ENCODE measurements at regions not wholly inside any gene's neighbourhood (a gene's known extent, or its start where the extent isn't known, plus 50 kb on each side); places are given as distances from the start of the nearest gene placed in this dataset.
"Not testable (repeated sequence)": the region's sequence is repeated elsewhere in the genome, so short reads cannot be mapped to it uniquely, and the experiment has no call there.

DNA sequence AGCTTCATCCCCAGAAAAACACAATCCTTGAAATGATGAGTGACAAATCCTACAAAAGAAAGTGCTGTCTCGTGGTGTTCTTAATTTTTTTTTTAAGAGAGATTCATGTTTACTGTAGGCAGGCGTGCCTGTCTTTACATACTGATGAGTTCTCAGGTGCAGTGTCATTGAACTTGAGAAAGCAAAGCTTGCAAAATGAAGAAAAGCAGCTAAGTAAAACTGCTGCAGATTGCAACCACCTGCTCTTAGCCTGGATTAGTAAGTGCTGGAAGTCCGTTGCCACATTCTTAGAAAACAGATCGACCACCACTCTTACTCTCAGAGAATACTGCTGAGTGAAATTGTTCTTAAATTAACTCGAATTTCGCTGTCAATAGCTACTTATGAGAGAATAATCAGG lies 854.6 kb downstream of the TRIML1 start:
- Histone ChIP-seq H3K9ac (ENCODE audit: low read length) (no peak overlapping the region), H3K27me3 (ENCODE audit: control insufficient read depth in 1 of 2, insufficient read depth in 2 of 2, low read length in 2 of 2) (no peaks in the 10 kb centered on the region), H3K36me3 (ENCODE audit: insufficient read depth, low read length) (no peaks in the 10 kb centered on the region), H3K4me3 (ENCODE audit: low read depth in 1 of 2, low read length in 2 of 2) (no peak overlapping the region), H3K9me3 (ENCODE audit: low read length) (no peaks in the 10 kb centered on the region), H3K27ac (ENCODE audit: low read depth, low read length) (no peak overlapping the region), H3K4me1 (ENCODE audit: insufficient read depth, low read length) (no peaks in the 10 kb centered on the region)

DNA sequence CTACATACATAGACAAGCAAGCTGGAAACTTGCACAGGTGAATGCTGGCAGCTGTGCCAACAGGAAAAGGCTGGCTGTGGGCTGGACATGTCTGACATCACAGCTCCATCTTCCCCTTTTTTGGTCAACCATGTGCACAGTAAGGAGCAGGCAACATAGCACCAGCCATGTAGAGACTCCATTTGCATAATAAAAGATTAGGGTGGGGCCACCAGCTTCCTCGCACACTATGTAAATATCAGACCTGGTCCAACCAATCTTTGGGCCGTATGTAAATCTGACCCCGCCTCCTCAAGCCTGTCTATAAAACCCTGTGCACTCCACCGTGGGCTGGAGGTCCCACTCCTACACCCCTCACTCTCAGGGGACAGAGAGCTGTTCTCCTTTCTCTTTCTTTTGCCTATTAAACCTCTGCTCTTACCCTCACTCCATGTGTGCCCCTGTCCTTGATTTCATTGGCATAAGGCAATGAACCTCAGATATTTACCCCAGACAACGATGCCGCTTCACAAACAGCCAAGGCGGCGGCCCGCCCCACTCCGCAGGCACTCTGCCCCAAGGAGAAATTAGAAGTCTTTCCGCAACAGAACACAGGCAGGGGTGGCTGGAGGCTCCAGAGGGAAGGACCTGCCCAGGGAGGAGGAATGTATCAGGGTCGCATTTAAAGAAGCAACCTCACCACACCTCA lies 862.2 kb downstream of the TRIML1 start:
- H3K9ac ChIP-seq (ENCODE audit: low read length), result no peak overlapping the region
- no peaks in the 10 kb centered on the region for H3K4me1 ChIP-seq (ENCODE audit: insufficient read depth, low read length)
- no peak overlapping the region for H3K4me3 ChIP-seq (ENCODE audit: low read depth in 1 of 2, low read length in 2 of 2)
- H3K9me3 ChIP-seq (ENCODE audit: low read length), result no peaks in the 10 kb centered on the region
- no peak overlapping the region for H3K27ac ChIP-seq (ENCODE audit: low read depth, low read length)
- no peaks in the 10 kb centered on the region for H3K27me3 ChIP-seq (ENCODE audit: control insufficient read depth in 1 of 2, insufficient read depth in 2 of 2, low read length in 2 of 2)
- no peaks in the 10 kb centered on the region for H3K36me3 ChIP-seq (ENCODE audit: insufficient read depth, low read length)

DNA sequence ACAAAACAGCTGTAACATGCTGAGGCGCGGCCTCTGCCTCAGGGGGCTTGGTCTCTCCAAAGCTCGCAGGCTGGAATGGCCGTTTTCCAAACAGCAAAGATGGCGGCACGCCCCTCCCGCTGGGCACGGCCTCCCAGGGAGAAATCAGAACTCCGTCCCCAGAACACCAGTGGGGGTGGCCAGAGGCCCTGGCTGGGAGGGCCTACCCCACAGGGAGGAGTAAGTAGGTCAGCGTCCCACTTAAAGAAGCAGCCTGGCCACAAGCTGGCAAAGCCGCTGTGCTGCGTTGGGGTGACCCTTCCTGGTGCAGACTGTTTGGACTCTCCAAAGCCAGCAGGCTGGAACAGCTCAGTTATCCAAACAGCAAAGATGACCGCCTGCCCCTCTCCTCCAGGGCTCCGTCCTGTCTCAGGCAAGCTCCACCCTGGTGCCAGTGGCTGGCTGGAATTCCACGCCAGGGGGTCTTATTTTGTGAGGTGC lies 862.8 kb downstream of the TRIML1 start:
- no peak overlapping the region for H3K4me3 ChIP-seq (ENCODE audit: low read depth in 1 of 2, low read length in 2 of 2)
- no peak overlapping the region for H3K27ac ChIP-seq (ENCODE audit: low read depth, low read length)
- no peaks in the 10 kb centered on the region for H3K9me3 ChIP-seq (ENCODE audit: low read length)
- no peaks in the 10 kb centered on the region for H3K27me3 ChIP-seq (ENCODE audit: control insufficient read depth in 1 of 2, insufficient read depth in 2 of 2, low read length in 2 of 2)
- H3K36me3 ChIP-seq (ENCODE audit: insufficient read depth, low read length), result no peaks in the 10 kb centered on the region
- no peaks in the 10 kb centered on the region for H3K4me1 ChIP-seq (ENCODE audit: insufficient read depth, low read length)
- no peak overlapping the region for H3K9ac ChIP-seq (ENCODE audit: low read length)

- Histone ChIP-seq H3K9ac (ENCODE audit: low read length) (no peak overlapping the region), H3K27me3 (ENCODE audit: control insufficient read depth in 1 of 2, insufficient read depth in 2 of 2, low read length in 2 of 2) (no peaks in the 10 kb centered on the region), H3K4me3 (ENCODE audit: low read depth in 1 of 2, low read length in 2 of 2) (no peak overlapping the region), H3K9me3 (ENCODE audit: low read length) (no peaks in the 10 kb centered on the region), H3K27ac (ENCODE audit: low read depth, low read length) (no peak overlapping the region), H3K4me1 (ENCODE audit: insufficient read depth, low read length) (no peaks in the 10 kb centered on the region), H3K36me3 (ENCODE audit: insufficient read depth, low read length) (no peaks in the 10 kb centered on the region)
Measured at GRCh38 chr4:189002475-189002874, 863.2 kb downstream of the TRIML1 start.

DNA sequence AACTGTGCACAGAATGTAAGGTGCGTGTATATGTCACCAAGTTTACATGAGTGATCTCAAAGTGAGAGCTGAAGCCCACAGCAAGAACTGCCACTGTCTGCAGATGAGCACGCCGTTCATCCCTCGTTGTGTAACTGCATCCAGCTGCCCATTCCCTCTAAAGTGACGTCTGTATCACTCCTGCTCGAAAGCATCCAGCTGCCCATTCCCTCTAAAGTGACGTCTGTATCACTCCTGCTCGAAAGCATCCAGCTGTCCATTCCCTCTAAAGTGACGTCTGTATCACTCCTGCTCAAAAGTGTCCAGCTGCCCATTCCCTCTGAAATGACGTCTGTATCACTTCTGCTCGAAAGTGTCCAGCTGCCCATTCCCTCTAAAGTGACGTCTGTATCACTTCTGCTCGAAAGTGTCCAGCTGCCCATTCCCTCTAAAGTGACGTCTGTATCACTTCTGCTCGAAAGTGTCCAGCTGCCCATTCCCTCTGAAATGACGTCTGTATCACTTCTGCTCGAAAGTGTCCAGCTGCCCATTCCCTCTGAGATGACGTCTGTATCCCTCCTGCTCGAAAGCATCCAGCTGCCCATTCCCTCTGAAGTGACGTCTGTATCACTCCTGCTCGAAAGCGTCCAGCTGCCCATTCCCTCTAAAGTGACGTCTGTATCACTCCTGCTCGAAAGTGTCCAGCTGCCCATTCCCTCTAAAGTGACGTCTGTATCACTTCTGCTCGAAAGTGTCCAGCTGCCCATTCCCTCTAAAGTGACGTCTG lies 871.4 kb downstream of the TRIML1 start:
- H3K36me3 ChIP-seq (ENCODE audit: insufficient read depth, low read length); H3K4me1 ChIP-seq (ENCODE audit: insufficient read depth, low read length); H3K27me3 ChIP-seq (ENCODE audit: control insufficient read depth in 1 of 2, insufficient read depth in 2 of 2, low read length in 2 of 2); H3K9ac ChIP-seq (ENCODE audit: low read length); H3K9me3 ChIP-seq (ENCODE audit: low read length); H3K4me3 ChIP-seq (ENCODE audit: low read depth in 1 of 2, low read length in 2 of 2); H3K27ac ChIP-seq (ENCODE audit: low read depth, low read length): not testable (repeated sequence)

DNA sequence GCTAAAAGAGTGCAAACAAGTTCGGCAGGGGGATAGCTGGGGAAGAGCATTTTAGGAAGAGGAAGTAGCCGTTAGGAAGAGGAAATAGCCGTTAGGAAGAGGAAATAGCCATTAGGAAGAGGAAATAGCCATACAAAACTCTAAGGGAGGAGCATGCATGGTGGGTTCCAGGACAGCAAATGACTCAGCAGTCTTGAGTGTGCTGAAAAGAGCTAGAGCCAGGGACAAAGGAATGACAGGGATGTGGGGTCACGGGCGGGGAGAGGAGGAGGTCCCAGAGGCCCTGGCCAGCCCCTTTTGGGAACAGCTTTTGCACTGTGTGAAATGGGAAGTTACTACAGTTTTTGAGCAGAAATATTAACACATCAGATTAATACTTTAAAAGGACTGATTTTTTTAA lies 882.6 kb downstream of the TRIML1 start:
- no peaks in the 10 kb centered on the region for H3K27me3 ChIP-seq (ENCODE audit: control insufficient read depth in 1 of 2, insufficient read depth in 2 of 2, low read length in 2 of 2)
- no peak overlapping the region for H3K4me3 ChIP-seq (ENCODE audit: low read depth in 1 of 2, low read length in 2 of 2)
- no peak overlapping the region for H3K27ac ChIP-seq (ENCODE audit: low read depth, low read length)
- H3K9ac ChIP-seq (ENCODE audit: low read length), result no peak overlapping the region
- no peaks in the 10 kb centered on the region for H3K4me1 ChIP-seq (ENCODE audit: insufficient read depth, low read length)
- no peaks in the 10 kb centered on the region for H3K9me3 ChIP-seq (ENCODE audit: low read length)
- H3K36me3 ChIP-seq (ENCODE audit: insufficient read depth, low read length), result no peaks in the 10 kb centered on the region

DNA sequence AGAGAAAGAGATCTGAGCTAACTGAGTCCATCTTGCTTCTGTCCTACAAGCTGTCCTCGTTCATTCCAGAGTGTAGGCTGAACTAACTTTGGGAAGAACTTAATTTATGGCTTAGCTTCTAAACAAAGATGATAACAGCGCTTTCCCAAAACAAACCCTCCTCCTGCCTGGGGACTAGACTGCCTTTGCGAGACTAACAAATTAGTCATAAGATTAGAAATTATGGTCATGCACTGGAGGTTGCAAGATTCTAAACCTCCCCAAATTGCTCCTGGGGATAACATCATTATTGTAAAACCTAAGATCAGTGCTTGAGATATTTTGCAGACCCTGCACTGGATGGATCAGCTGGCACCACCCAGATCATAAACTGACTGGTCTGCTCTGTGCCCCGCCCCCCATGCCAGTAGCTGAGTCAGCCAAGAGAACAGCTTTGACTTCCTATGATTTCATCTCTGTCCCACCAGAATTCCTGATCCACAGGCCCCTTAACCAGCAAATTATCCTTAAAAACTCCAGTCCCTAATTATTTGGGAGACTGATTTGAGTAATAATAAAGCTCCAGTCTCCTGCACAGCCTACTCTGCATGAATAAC lies 883.3 kb downstream of the TRIML1 start:
- Histone ChIP-seq H3K4me1 (ENCODE audit: insufficient read depth, low read length) (no peaks in the 10 kb centered on the region), H3K4me3 (ENCODE audit: low read depth in 1 of 2, low read length in 2 of 2) (no peak overlapping the region), H3K36me3 (ENCODE audit: insufficient read depth, low read length) (no peaks in the 10 kb centered on the region), H3K27me3 (ENCODE audit: control insufficient read depth in 1 of 2, insufficient read depth in 2 of 2, low read length in 2 of 2) (no peaks in the 10 kb centered on the region), H3K27ac (ENCODE audit: low read depth, low read length) (no peak overlapping the region), H3K9me3 (ENCODE audit: low read length) (no peaks in the 10 kb centered on the region), H3K9ac (ENCODE audit: low read length) (no peak overlapping the region)

DNA sequence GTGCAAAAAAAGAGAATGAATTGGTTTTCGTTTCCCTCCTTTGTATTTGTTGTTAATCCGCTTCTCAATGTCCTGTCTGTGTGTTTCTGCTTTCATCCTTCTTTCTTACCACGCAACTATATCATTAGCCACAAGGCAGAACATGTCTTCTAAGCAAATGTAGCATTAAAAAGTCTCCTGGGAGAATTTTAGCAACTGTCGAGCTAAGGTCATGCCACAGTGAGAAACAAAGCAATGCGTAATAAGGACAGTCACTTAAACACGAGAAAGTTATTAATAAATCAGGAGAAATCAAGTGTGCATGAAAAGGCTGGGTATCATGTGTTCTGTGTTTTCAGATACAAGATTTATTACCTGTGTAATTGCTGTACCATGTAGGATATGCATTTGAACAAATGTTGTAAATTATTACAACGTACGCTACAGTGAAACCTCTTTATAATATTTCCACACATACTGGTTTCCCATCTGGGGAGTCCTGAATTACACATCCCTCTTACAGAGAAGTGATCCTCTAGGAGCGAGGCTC lies 890.8 kb downstream of the TRIML1 start:
- Histone ChIP-seq H3K27me3 (ENCODE audit: control insufficient read depth in 1 of 2, insufficient read depth in 2 of 2, low read length in 2 of 2) (no peaks in the 10 kb centered on the region), H3K9ac (ENCODE audit: low read length) (no peak overlapping the region), H3K36me3 (ENCODE audit: insufficient read depth, low read length) (no peaks in the 10 kb centered on the region), H3K4me1 (ENCODE audit: insufficient read depth, low read length) (no peaks in the 10 kb centered on the region), H3K9me3 (ENCODE audit: low read length) (no peaks in the 10 kb centered on the region), H3K4me3 (ENCODE audit: low read depth in 1 of 2, low read length in 2 of 2) (no peak overlapping the region), H3K27ac (ENCODE audit: low read depth, low read length) (no peak overlapping the region)

- no peaks in the 10 kb centered on the region for H3K27me3 ChIP-seq (ENCODE audit: control insufficient read depth in 1 of 2, insufficient read depth in 2 of 2, low read length in 2 of 2)
Measured at GRCh38 chr4:189032606-189033338, 893.5 kb downstream of the TRIML1 start.

DNA sequence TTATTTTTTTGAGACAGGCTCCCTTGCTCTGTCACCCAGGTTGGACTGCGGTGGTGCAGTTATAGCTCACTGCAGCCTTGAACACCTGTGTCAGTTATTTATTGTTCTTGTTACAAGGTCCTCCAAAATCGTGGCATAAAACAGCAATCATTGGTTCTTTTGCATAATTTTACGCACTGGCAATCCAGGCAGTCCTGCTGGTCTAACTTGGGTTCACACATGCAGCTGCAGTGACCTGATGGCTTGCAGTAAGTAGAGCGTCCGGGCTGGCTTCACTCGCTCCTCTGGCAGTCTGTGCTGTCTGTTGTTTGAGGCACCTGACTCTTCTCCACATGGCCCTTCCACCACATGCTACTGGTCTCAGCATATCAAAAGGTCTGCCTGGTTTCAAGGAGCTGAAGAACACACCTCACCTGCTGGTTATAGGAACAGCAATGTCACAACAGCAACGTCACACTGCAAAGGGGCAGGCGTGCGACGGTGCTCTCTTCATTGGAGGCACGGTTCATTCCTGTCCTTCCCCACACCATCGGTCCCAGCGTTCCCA lies 894.6 kb downstream of the TRIML1 start:
- Histone ChIP-seq H3K9ac (ENCODE audit: low read length) (no peak overlapping the region), H3K4me1 (ENCODE audit: insufficient read depth, low read length) (no peaks in the 10 kb centered on the region), H3K4me3 (ENCODE audit: low read depth in 1 of 2, low read length in 2 of 2) (no peak overlapping the region), H3K27me3 (ENCODE audit: control insufficient read depth in 1 of 2, insufficient read depth in 2 of 2, low read length in 2 of 2) (no peaks in the 10 kb centered on the region), H3K27ac (ENCODE audit: low read depth, low read length) (no peak overlapping the region), H3K36me3 (ENCODE audit: insufficient read depth, low read length) (no peaks in the 10 kb centered on the region), H3K9me3 (ENCODE audit: low read length) (no peaks in the 10 kb centered on the region)

More at GRCh38 chr4:189032606-189033338, 893.5 kb downstream of the TRIML1 start:
- H3K9ac ChIP-seq (ENCODE audit: low read length), result no peak overlapping the region
- no peaks in the 10 kb centered on the region for H3K9me3 ChIP-seq (ENCODE audit: low read length)
- no peaks in the 10 kb centered on the region for H3K4me1 ChIP-seq (ENCODE audit: insufficient read depth, low read length)
- H3K4me3 ChIP-seq (ENCODE audit: low read depth in 1 of 2, low read length in 2 of 2), result no peak overlapping the region
- no peaks in the 10 kb centered on the region for H3K36me3 ChIP-seq (ENCODE audit: insufficient read depth, low read length)
- H3K27ac ChIP-seq (ENCODE audit: low read depth, low read length), result no peak overlapping the region

GRCh38 chr4:189035091-189035490 lies 895.9 kb downstream of the TRIML1 start:
- H3K9me3 ChIP-seq (ENCODE audit: low read length), result no peaks in the 10 kb centered on the region
- no peak overlapping the region for H3K9ac ChIP-seq (ENCODE audit: low read length)
- H3K4me3 ChIP-seq (ENCODE audit: low read depth in 1 of 2, low read length in 2 of 2), result no peak overlapping the region
- no peaks in the 10 kb centered on the region for H3K27me3 ChIP-seq (ENCODE audit: control insufficient read depth in 1 of 2, insufficient read depth in 2 of 2, low read length in 2 of 2)
- no peaks in the 10 kb centered on the region for H3K4me1 ChIP-seq (ENCODE audit: insufficient read depth, low read length)
- no peaks in the 10 kb centered on the region for H3K36me3 ChIP-seq (ENCODE audit: insufficient read depth, low read length)
- H3K27ac ChIP-seq (ENCODE audit: low read depth, low read length), result no peak overlapping the region

Data from muscle layer of colon (tissue), 2 donors.